ENCODE measurements at regions not wholly inside any gene's neighbourhood (a gene's known extent, or its start where the extent isn't known, plus 50 kb on each side); places are given as distances from the start of the nearest gene placed in this dataset.
"Not testable (repeated sequence)": the region's sequence is repeated elsewhere in the genome, so short reads cannot be mapped to it uniquely, and the experiment has no call there.

- H3K27me3 Mint-ChIP-seq (ENCODE audit: unreplicated experiment): peaks cover 10% of the 10 kb centered on the region
- no peaks in the 10 kb centered on the region for H3K9me3 Mint-ChIP-seq (ENCODE audit: unreplicated experiment)
- TF ChIP-seq, protein P1, sequence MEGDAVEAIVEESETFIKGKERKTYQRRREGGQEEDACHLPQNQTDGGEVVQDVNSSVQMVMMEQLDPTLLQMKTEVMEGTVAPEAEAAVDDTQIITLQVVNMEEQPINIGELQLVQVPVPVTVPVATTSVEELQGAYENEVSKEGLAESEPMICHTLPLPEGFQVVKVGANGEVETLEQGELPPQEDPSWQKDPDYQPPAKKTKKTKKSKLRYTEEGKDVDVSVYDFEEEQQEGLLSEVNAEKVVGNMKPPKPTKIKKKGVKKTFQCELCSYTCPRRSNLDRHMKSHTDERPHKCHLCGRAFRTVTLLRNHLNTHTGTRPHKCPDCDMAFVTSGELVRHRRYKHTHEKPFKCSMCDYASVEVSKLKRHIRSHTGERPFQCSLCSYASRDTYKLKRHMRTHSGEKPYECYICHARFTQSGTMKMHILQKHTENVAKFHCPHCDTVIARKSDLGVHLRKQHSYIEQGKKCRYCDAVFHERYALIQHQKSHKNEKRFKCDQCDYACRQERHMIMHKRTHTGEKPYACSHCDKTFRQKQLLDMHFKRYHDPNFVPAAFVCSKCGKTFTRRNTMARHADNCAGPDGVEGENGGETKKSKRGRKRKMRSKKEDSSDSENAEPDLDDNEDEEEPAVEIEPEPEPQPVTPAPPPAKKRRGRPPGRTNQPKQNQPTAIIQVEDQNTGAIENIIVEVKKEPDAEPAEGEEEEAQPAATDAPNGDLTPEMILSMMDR (IDR thresholded peaks at IDR 0.05; ENCODE audit: unreplicated experiment): no peak
- H3K36me3 Mint-ChIP-seq (ENCODE audit: low read depth, unreplicated experiment): no peaks in the 10 kb centered on the region
- DNase-seq (ENCODE audit: low spot score): no peak
- no peak overlapping the region for H3K27ac Mint-ChIP-seq (ENCODE audit: unreplicated experiment)
- H3K4me3 Mint-ChIP-seq (ENCODE audit: unreplicated experiment): no peak overlapping the region
- H3K4me1 Mint-ChIP-seq (ENCODE audit: unreplicated experiment): peaks cover 9% of the 10 kb centered on the region
Measured at GRCh38 chr2:16239296-16239850, 299.0 kb downstream of the MYCN start.

GRCh38 chr2:16238786-16239185 lies 298.4 kb downstream of the MYCN start:
- H3K4me1 Mint-ChIP-seq (ENCODE audit: unreplicated experiment): peaks cover 9% of the 10 kb centered on the region
- peaks cover 10% of the 10 kb centered on the region for H3K27me3 Mint-ChIP-seq (ENCODE audit: unreplicated experiment)
- no peaks in the 10 kb centered on the region for H3K36me3 Mint-ChIP-seq (ENCODE audit: low read depth, unreplicated experiment)
- H3K9me3 Mint-ChIP-seq (ENCODE audit: unreplicated experiment): no peaks in the 10 kb centered on the region
- TF ChIP-seq, protein P1 (IDR thresholded peaks at IDR 0.05; ENCODE audit: unreplicated experiment): no peak
- no peak for DNase-seq (ENCODE audit: low spot score)
- H3K4me3 Mint-ChIP-seq (ENCODE audit: unreplicated experiment): no peak overlapping the region
- no peak overlapping the region for H3K27ac Mint-ChIP-seq (ENCODE audit: unreplicated experiment)

GRCh38 chr2:16238001-16238761 lies 297.8 kb downstream of the MYCN start:
- Mint-ChIP-seq H3K4me1 (ENCODE audit: unreplicated experiment) (peaks cover 9% of the 10 kb centered on the region), H3K4me3 (ENCODE audit: unreplicated experiment) (no peak overlapping the region), H3K27ac (ENCODE audit: unreplicated experiment) (no peak overlapping the region), H3K27me3 (ENCODE audit: unreplicated experiment) (peaks cover 7% of the 10 kb centered on the region), H3K36me3 (ENCODE audit: low read depth, unreplicated experiment) (no peaks in the 10 kb centered on the region), H3K9me3 (ENCODE audit: unreplicated experiment) (no peaks in the 10 kb centered on the region)
- TF ChIP-seq, protein P1 (IDR thresholded peaks at IDR 0.05; ENCODE audit: unreplicated experiment): no peak
- no peak for DNase-seq (ENCODE audit: low spot score)

DNA sequence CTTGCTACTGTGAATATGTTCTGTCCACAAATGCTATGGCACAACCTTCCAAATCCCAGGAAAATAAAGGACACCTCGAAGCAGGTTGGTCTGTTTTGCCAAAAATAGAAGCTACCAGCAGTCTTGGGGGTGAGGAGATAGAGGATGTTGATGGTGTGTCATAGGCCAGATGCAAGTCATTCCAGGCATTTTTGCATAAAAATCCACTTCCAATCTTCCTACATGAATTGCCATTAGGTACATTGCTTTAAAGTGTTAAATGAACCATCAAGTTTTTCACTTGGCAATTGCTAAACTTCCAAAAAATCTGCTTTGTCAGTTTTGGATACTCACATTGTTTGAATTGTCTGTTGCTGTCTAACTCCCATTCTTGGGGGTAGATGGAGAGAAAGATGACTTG lies 295.4 kb downstream of the MYCN start:
- no peak overlapping the region for H3K4me3 Mint-ChIP-seq (ENCODE audit: unreplicated experiment)
- TF ChIP-seq, protein P1 (IDR thresholded peaks at IDR 0.05; ENCODE audit: unreplicated experiment): no peak

DNA sequence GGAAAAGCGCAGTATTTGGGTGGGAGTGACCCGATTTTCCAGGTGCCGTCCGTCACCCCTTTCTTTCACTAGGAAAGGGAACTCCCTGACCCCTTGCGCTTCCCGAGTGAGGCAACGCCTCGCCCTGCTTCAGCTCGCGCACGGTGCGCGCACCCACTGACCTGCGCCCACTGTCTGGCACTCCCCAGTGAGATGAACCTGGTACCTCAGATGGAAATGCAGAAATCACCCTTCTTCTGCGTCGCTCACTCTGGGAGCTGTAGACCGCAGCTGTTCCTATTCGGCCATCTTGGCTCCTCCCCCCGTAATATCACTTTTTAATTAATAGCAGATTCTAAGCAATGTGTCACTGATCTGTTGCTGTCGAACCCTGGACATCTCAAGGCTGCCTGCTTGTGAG lies 294.9 kb downstream of the MYCN start:
- H3K27ac Mint-ChIP-seq (ENCODE audit: unreplicated experiment); H3K36me3 Mint-ChIP-seq (ENCODE audit: low read depth, unreplicated experiment); DNase-seq (ENCODE audit: low spot score); H3K27me3 Mint-ChIP-seq (ENCODE audit: unreplicated experiment); H3K9me3 Mint-ChIP-seq (ENCODE audit: unreplicated experiment); H3K4me1 Mint-ChIP-seq (ENCODE audit: unreplicated experiment); H3K4me3 Mint-ChIP-seq (ENCODE audit: unreplicated experiment): not testable (repeated sequence)

More for the DNA sequence above, 295.4 kb downstream of the MYCN start:
- Mint-ChIP-seq H3K27ac (ENCODE audit: unreplicated experiment) (no peak overlapping the region), H3K9me3 (ENCODE audit: unreplicated experiment) (no peaks in the 10 kb centered on the region), H3K27me3 (ENCODE audit: unreplicated experiment) (peaks cover 6% of the 10 kb centered on the region), H3K4me1 (ENCODE audit: unreplicated experiment) (peaks cover 9% of the 10 kb centered on the region), H3K36me3 (ENCODE audit: low read depth, unreplicated experiment) (no peaks in the 10 kb centered on the region)
- no peak for DNase-seq (ENCODE audit: low spot score)

Measured in endothelial cell (in vitro differentiated cells).